SK-N-SH (cell line): ENCODE measurements at regions not wholly inside any gene's neighbourhood (a gene's known extent, or its start where the extent isn't known, plus 50 kb on each side); places are given as distances from the start of the nearest gene placed in this dataset.

ENCODE experiments used
- POLR2AphosphoS5 ChIP-seq: IDR thresholded peaks from 2 replicates; pipeline ENCODE4 v1.6.1; 2012; ENCODE audit warnings: low read depth, low read length
- TF ChIP-seq, protein P1 (sequence below): fragments of 200-600 bp; sonication (generic); IDR thresholded peaks from 2 replicates; pipeline ENCODE4 v1.6.1; 2017; ENCODE audit warnings: antibody characterized with exemption, mild to moderate bottlenecking, moderate library complexity

DNA sequence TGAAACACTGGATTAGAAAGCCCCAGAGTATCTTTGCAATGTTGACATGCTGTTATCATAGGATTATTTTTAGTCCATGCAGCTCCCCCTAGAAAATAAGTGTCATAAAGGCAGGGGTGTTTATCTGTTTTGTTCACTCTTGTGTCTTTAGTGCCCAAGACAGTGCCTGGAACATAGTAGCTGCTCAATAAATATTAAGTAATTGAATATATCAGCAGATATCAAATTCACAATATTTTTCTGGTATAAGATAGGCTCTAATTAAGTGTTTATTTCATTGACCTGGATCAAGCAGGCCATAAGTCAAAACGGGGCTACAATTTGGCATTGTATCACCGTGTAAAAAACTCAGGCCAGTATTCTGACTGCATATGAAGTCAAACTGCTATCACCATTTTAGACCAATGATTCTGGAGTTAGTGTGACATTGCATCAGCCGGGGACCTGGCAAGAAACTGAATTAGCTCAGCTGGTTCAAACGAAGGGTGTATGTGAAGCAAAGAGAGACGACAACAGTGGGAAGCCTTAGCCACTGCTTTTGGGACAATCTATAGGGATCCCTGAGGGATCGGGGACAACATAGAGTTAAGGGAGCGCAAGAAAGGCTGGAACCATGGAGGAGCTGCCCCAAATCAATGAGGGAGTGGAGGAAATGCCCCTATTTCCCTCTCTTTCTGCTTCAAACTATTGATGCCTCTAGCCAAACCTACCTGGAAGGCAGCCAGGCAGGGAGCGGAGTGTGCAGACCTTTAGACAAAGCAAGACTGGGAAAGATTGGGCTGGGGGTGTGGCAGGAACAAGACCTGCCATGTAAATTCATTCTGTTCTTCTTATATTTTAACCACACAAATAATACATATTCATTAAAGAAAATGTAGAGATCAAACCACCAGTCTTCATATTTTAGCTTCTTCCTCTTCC lies 112.2 kb downstream of the PLEKHG1 start:
- no peak for TF ChIP-seq POLR2AphosphoS5
- TF ChIP-seq, protein P1, sequence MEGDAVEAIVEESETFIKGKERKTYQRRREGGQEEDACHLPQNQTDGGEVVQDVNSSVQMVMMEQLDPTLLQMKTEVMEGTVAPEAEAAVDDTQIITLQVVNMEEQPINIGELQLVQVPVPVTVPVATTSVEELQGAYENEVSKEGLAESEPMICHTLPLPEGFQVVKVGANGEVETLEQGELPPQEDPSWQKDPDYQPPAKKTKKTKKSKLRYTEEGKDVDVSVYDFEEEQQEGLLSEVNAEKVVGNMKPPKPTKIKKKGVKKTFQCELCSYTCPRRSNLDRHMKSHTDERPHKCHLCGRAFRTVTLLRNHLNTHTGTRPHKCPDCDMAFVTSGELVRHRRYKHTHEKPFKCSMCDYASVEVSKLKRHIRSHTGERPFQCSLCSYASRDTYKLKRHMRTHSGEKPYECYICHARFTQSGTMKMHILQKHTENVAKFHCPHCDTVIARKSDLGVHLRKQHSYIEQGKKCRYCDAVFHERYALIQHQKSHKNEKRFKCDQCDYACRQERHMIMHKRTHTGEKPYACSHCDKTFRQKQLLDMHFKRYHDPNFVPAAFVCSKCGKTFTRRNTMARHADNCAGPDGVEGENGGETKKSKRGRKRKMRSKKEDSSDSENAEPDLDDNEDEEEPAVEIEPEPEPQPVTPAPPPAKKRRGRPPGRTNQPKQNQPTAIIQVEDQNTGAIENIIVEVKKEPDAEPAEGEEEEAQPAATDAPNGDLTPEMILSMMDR: no peak
